ENCODE measurements at regions not wholly inside any gene's neighbourhood (a gene's known extent, or its start where the extent isn't known, plus 50 kb on each side); places are given as distances from the start of the nearest gene placed in this dataset.

DNA sequence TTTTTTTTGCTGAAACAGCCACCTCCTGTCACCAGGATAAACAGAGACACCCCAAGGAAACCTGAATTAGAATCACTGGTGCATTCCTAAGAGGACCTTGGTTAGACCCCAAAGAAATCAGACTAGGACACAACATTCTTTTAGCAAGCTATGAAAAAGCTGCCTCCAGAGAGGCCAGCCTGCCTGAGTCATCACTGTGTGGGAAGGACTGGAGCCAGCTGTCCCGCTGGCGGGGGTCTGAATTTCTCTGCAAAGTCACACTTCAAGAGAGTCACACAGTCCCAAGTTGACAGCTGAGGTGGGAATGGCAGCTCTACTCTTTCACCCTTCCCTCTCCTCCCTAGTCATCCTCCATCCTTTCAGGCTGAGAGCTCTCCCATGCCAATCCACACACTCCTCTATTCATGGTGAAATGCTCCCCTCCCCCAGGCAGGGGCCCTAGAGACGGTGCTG lies 405.0 kb upstream of the POU3F1 start:
- H3K36me3 ChIP-seq (ENCODE audit: control insufficient read depth, insufficient read depth, low read length), result no peaks in the 10 kb centered on the region
- TF ChIP-seq, protein P1, sequence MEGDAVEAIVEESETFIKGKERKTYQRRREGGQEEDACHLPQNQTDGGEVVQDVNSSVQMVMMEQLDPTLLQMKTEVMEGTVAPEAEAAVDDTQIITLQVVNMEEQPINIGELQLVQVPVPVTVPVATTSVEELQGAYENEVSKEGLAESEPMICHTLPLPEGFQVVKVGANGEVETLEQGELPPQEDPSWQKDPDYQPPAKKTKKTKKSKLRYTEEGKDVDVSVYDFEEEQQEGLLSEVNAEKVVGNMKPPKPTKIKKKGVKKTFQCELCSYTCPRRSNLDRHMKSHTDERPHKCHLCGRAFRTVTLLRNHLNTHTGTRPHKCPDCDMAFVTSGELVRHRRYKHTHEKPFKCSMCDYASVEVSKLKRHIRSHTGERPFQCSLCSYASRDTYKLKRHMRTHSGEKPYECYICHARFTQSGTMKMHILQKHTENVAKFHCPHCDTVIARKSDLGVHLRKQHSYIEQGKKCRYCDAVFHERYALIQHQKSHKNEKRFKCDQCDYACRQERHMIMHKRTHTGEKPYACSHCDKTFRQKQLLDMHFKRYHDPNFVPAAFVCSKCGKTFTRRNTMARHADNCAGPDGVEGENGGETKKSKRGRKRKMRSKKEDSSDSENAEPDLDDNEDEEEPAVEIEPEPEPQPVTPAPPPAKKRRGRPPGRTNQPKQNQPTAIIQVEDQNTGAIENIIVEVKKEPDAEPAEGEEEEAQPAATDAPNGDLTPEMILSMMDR (IDR thresholded peaks at IDR 0.05; ENCODE audit: insufficient read depth, low read length, poor library complexity, severe bottlenecking), result no peak
- no peaks in the 10 kb centered on the region for H3K27me3 ChIP-seq (replicated peaks; ENCODE audit: control insufficient read depth, insufficient read depth, low read length)
- H3K4me3 ChIP-seq (replicated peaks; ENCODE audit: low read depth, low read length), result no peak overlapping the region
- DNase-seq (ENCODE audit: extremely low read depth, insufficient read length), result no peak

DNA sequence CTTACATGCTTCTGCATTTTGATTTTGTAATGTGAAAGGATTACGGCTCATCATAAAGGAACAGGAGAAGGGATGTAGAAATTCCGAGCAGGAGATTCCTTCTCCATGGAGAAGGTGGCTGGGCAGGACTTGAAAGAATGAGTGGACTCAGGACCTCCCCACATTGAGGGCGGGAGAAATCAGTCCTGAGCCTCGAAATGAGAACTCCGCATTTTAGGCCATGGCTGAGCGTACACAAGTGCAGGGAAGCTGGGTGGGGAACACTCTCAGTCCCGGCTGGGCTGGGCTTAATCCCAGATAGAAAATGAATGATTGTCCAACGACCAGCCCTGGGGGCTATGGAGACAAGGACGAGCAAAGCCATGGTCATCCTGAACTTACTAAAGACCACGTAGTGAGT lies 402.3 kb upstream of the POU3F1 start:
- H3K27me3 ChIP-seq (replicated peaks; ENCODE audit: control insufficient read depth, insufficient read depth, low read length), result no peaks in the 10 kb centered on the region
- no peak overlapping the region for H3K4me3 ChIP-seq (replicated peaks; ENCODE audit: low read depth, low read length)
- no peaks in the 10 kb centered on the region for H3K36me3 ChIP-seq (ENCODE audit: control insufficient read depth, insufficient read depth, low read length)
- DNase-seq (ENCODE audit: extremely low read depth, insufficient read length), result no peak
- TF ChIP-seq, protein P1 (IDR thresholded peaks at IDR 0.05; ENCODE audit: insufficient read depth, low read length, poor library complexity, severe bottlenecking), result no peak

GRCh38 chr1:38446936-38447335 lies 400.3 kb upstream of the POU3F1 start:
- TF ChIP-seq, protein P1 (IDR thresholded peaks at IDR 0.05; ENCODE audit: insufficient read depth, low read length, poor library complexity, severe bottlenecking), result no peak
- Histone ChIP-seq H3K4me3 (replicated peaks; ENCODE audit: low read depth, low read length) (no peak overlapping the region), H3K36me3 (ENCODE audit: control insufficient read depth, insufficient read depth, low read length) (no peaks in the 10 kb centered on the region), H3K27me3 (replicated peaks; ENCODE audit: control insufficient read depth, insufficient read depth, low read length) (no peaks in the 10 kb centered on the region)
- DNase-seq (ENCODE audit: extremely low read depth, insufficient read length), result no peak

GRCh38 chr1:38444770-38445442 lies 398.3 kb upstream of the POU3F1 start:
- Histone ChIP-seq H3K4me3 (replicated peaks; ENCODE audit: low read depth, low read length) (no peak overlapping the region), H3K36me3 (ENCODE audit: control insufficient read depth, insufficient read depth, low read length) (no peaks in the 10 kb centered on the region), H3K27me3 (replicated peaks; ENCODE audit: control insufficient read depth, insufficient read depth, low read length) (no peaks in the 10 kb centered on the region)
- DNase-seq (ENCODE audit: extremely low read depth, insufficient read length), result no peak
- TF ChIP-seq, protein P1 (IDR thresholded peaks at IDR 0.05; ENCODE audit: insufficient read depth, low read length, poor library complexity, severe bottlenecking), result no peak

DNA sequence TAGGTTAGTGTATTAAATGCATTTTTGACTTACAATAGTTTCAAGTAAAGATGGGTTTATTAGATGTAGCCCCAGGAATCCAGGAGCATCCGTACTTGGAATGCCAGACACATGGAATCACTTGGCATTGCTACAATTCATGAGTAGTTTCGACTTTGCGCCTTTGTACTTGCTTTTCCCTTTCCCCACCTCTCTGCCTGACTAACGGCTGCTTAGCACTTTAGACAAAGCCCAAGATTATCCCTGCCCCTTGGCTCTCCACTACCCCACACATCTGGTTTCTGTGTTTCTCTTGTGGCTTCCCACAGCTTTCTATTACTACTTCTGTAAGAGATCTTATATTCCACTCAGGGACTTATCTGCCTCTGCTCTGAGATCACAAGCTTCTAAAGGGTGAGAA lies 397.7 kb upstream of the POU3F1 start:
- Histone ChIP-seq H3K4me3 (replicated peaks; ENCODE audit: low read depth, low read length) (no peak overlapping the region), H3K27me3 (replicated peaks; ENCODE audit: control insufficient read depth, insufficient read depth, low read length) (no peaks in the 10 kb centered on the region), H3K36me3 (ENCODE audit: control insufficient read depth, insufficient read depth, low read length) (no peaks in the 10 kb centered on the region)
- no peak for DNase-seq (ENCODE audit: extremely low read depth, insufficient read length)
- TF ChIP-seq, protein P1 (IDR thresholded peaks at IDR 0.05; ENCODE audit: insufficient read depth, low read length, poor library complexity, severe bottlenecking), result no peak

- Histone ChIP-seq H3K4me3 (replicated peaks; ENCODE audit: low read depth, low read length) (no peak overlapping the region), H3K36me3 (ENCODE audit: control insufficient read depth, insufficient read depth, low read length) (no peaks in the 10 kb centered on the region), H3K27me3 (replicated peaks; ENCODE audit: control insufficient read depth, insufficient read depth, low read length) (no peaks in the 10 kb centered on the region)
- TF ChIP-seq, protein P1 (IDR thresholded peaks at IDR 0.05; ENCODE audit: insufficient read depth, low read length, poor library complexity, severe bottlenecking), result no peak
- no peak for DNase-seq (ENCODE audit: extremely low read depth, insufficient read length)
Measured at GRCh38 chr1:38440402-38440801, 393.8 kb upstream of the POU3F1 start.

Measured in GM06990 (cell line).